ENCODE measurements at regions not wholly inside any gene's neighbourhood (a gene's known extent, or its start where the extent isn't known, plus 50 kb on each side); places are given as distances from the start of the nearest gene placed in this dataset.

GRCh38 chr13:105572401-105572800, 963.1 kb downstream of the EFNB2 start:
- H3K36me3 ChIP-seq (ENCODE audit: control insufficient read depth in 2 of 2, insufficient read depth in 1 of 2, low read length in 2 of 2): no peaks in the 10 kb centered on the region
- H3K9me3 ChIP-seq (ENCODE audit: control insufficient read depth, insufficient read depth, low read depth, low read length): no peaks in the 10 kb centered on the region
- ChIA-PET POLR2A (no interaction called here), CTCF (no interaction called here)
- H3K27ac ChIP-seq (ENCODE audit: extremely low read depth, low read depth, low read length): no peak overlapping the region
- no peak overlapping the region for H3K4me3 ChIP-seq (ENCODE audit: low read depth, low read length)
- H3K4me1 ChIP-seq (ENCODE audit: control insufficient read depth, insufficient read depth, low read length): no peaks in the 10 kb centered on the region
- TF ChIP-seq ZNF335 (tag by site-specific recombination; conservative IDR thresholded peaks at IDR 0.05) (no peak), ZNF501 (tag by site-specific recombination; IDR thresholded peaks at IDR 0.05) (no peak), SCRT2 (tag by site-specific recombination; IDR thresholded peaks at IDR 0.05) (no peak), YY1 (tag by site-specific recombination; IDR thresholded peaks at IDR 0.05) (no peak), ZBTB44 (tag by site-specific recombination; IDR thresholded peaks at IDR 0.05) (no peak), ZNF266 (tag by site-specific recombination; IDR thresholded peaks at IDR 0.05; ENCODE audit: low read depth) (no peak), ZNF341 (tag by site-specific recombination; IDR thresholded peaks at IDR 0.05; ENCODE audit: low read depth) (no peak), ZNF350 (tag by site-specific recombination; IDR thresholded peaks at IDR 0.05) (no peak), ZNF701 (tag by site-specific recombination; IDR thresholded peaks at IDR 0.05) (no peak), KLF9 (tag by site-specific recombination; IDR thresholded peaks at IDR 0.05; ENCODE audit: low read depth) (no peak), ZNF221 (tag by site-specific recombination; IDR thresholded peaks at IDR 0.05; ENCODE audit: borderline replicate concordance) (no peak)
- TF ChIP-seq, protein P1, sequence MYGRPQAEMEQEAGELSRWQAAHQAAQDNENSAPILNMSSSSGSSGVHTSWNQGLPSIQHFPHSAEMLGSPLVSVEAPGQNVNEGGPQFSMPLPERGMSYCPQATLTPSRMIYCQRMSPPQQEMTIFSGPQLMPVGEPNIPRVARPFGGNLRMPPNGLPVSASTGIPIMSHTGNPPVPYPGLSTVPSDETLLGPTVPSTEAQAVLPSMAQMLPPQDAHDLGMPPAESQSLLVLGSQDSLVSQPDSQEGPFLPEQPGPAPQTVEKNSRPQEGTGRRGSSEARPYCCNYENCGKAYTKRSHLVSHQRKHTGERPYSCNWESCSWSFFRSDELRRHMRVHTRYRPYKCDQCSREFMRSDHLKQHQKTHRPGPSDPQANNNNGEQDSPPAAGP (tag by site-specific recombination; IDR thresholded peaks at IDR 0.05): no peak

DNA sequence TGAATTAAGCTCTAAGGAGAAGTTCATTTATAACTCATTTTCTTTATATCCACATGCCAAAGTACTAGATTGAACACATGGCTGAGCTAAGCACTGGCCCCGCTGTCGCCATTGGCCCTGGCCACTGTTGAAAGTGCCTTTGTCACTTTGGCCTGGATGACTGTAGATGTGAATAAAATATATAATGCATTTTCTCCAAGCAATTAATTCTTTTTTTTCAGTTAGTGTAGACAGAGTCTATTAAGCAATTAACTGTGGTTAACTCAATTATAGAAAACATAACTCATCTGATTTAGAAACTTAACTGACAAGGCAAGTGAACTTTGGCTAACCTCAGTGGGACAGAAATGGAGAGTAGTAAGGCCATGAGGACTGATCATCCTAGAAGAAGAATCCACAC, 965.6 kb downstream of the EFNB2 start:
- CTCF ChIA-PET: interaction anchor here (0.7 kb wide), 1 partner anchor 1590 kb away, joined by 3 read pairs; no protein-coding TSS in a partner anchor
- POLR2A ChIA-PET: no interaction called here
- no peaks in the 10 kb centered on the region for H3K4me1 ChIP-seq (ENCODE audit: control insufficient read depth, insufficient read depth, low read length)

More for the DNA sequence above, 965.6 kb downstream of the EFNB2 start:
- Histone ChIP-seq H3K27ac (ENCODE audit: extremely low read depth, low read depth, low read length) (no peak overlapping the region), H3K9me3 (ENCODE audit: control insufficient read depth, insufficient read depth, low read depth, low read length) (no peaks in the 10 kb centered on the region), H3K4me3 (ENCODE audit: low read depth, low read length) (no peak overlapping the region), H3K36me3 (ENCODE audit: control insufficient read depth in 2 of 2, insufficient read depth in 1 of 2, low read length in 2 of 2) (no peaks in the 10 kb centered on the region)
- no peak for TF ChIP-seq ZBTB20 (tag by site-specific recombination; IDR thresholded peaks at IDR 0.05)
- TF ChIP-seq ZIC2 (tag by site-specific recombination; IDR thresholded peaks at IDR 0.05): no peak
- TF ChIP-seq ZNF354C (tag by site-specific recombination; IDR thresholded peaks at IDR 0.05; ENCODE audit: borderline replicate concordance, low read depth): no peak
- TF ChIP-seq GLI4 (tag by site-specific recombination; IDR thresholded peaks at IDR 0.05): no peak
- no peak for TF ChIP-seq ZNF416 (tag by site-specific recombination; IDR thresholded peaks at IDR 0.05)
- no peak for TF ChIP-seq ZNF473 (tag by site-specific recombination; IDR thresholded peaks at IDR 0.05)
- TF ChIP-seq, protein P2, sequence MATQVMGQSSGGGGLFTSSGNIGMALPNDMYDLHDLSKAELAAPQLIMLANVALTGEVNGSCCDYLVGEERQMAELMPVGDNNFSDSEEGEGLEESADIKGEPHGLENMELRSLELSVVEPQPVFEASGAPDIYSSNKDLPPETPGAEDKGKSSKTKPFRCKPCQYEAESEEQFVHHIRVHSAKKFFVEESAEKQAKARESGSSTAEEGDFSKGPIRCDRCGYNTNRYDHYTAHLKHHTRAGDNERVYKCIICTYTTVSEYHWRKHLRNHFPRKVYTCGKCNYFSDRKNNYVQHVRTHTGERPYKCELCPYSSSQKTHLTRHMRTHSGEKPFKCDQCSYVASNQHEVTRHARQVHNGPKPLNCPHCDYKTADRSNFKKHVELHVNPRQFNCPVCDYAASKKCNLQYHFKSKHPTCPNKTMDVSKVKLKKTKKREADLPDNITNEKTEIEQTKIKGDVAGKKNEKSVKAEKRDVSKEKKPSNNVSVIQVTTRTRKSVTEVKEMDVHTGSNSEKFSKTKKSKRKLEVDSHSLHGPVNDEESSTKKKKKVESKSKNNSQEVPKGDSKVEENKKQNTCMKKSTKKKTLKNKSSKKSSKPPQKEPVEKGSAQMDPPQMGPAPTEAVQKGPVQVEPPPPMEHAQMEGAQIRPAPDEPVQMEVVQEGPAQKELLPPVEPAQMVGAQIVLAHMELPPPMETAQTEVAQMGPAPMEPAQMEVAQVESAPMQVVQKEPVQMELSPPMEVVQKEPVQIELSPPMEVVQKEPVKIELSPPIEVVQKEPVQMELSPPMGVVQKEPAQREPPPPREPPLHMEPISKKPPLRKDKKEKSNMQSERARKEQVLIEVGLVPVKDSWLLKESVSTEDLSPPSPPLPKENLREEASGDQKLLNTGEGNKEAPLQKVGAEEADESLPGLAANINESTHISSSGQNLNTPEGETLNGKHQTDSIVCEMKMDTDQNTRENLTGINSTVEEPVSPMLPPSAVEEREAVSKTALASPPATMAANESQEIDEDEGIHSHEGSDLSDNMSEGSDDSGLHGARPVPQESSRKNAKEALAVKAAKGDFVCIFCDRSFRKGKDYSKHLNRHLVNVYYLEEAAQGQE (tag by site-specific recombination; IDR thresholded peaks at IDR 0.05): no peak
- no peak for TF ChIP-seq ZSCAN23 (tag by site-specific recombination; IDR thresholded peaks at IDR 0.05)
- TF ChIP-seq, protein P3, sequence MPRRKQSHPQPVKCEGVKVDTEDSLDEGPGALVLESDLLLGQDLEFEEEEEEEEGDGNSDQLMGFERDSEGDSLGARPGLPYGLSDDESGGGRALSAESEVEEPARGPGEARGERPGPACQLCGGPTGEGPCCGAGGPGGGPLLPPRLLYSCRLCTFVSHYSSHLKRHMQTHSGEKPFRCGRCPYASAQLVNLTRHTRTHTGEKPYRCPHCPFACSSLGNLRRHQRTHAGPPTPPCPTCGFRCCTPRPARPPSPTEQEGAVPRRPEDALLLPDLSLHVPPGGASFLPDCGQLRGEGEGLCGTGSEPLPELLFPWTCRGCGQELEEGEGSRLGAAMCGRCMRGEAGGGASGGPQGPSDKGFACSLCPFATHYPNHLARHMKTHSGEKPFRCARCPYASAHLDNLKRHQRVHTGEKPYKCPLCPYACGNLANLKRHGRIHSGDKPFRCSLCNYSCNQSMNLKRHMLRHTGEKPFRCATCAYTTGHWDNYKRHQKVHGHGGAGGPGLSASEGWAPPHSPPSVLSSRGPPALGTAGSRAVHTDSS (tag by site-specific recombination; IDR thresholded peaks at IDR 0.05): no peak
- TF ChIP-seq ZNF777 (tag by site-specific recombination; IDR thresholded peaks at IDR 0.05; ENCODE audit: borderline replicate concordance): no peak
- no peak for TF ChIP-seq ZNF544 (tag by site-specific recombination; IDR thresholded peaks at IDR 0.05)
- TF ChIP-seq ZNF302 (tag by site-specific recombination; IDR thresholded peaks at IDR 0.05; ENCODE audit: low read depth): no peak
- TF ChIP-seq ZNF175 (tag by site-specific recombination; IDR thresholded peaks at IDR 0.05): no peak
- TF ChIP-seq ZNF335 (tag by site-specific recombination; conservative IDR thresholded peaks at IDR 0.05): no peak
